HG02759 (cell line): ENCODE measurements at regions not wholly inside any gene's neighbourhood (a gene's known extent, or its start where the extent isn't known, plus 50 kb on each side); places are given as distances from the start of the nearest gene placed in this dataset.

Source experiments
- ATAC-seq: cut with Tn5 transposase; IDR thresholded peaks from one replicate; pipeline ENCODE4 v1.9.1; 2021; ENCODE audit warnings: mild to moderate bottlenecking, moderate library complexity; ENCODE audit not compliant: unreplicated experiment

GRCh38 chr3:459311-459670 is 262.7 kb downstream of the CHL1 start:
- no peak for ATAC-seq

GRCh38 chr3:461006-461405 is 264.4 kb downstream of the CHL1 start:
- ATAC-seq = no peak

GRCh38 chr3:462851-463250 is 266.3 kb downstream of the CHL1 start:
- ATAC-seq = no peak

- peak; percentile 97 for ATAC-seq
Observed at GRCh38 chr3:463252-464192, 267.0 kb downstream of the CHL1 start.

GRCh38 chr3:464255-464654 is 267.7 kb downstream of the CHL1 start:
- no peak for ATAC-seq

GRCh38 chr3:468172-468571 is 271.6 kb downstream of the CHL1 start:
- ATAC-seq = peak; percentile 39

GRCh38 chr3:473033-473800 is 276.7 kb downstream of the CHL1 start:
- peak; percentile 48 for ATAC-seq

GRCh38 chr3:474828-475227 is 278.3 kb downstream of the CHL1 start:
- no peak for ATAC-seq

- no peak for ATAC-seq
Observed at GRCh38 chr3:480070-480469, 283.5 kb downstream of the CHL1 start.

GRCh38 chr3:481111-481510 is 284.5 kb downstream of the CHL1 start:
- no peak for ATAC-seq

GRCh38 chr3:481680-482079 is 285.1 kb downstream of the CHL1 start:
- peak; percentile 48 for ATAC-seq

GRCh38 chr3:482479-482878 is 285.9 kb downstream of the CHL1 start:
- no peak for ATAC-seq

GRCh38 chr3:484341-484740 is 287.8 kb downstream of the CHL1 start:
- no peak for ATAC-seq

- no peak for ATAC-seq
Observed at GRCh38 chr3:487614-488013, 291.1 kb downstream of the CHL1 start.

GRCh38 chr3:492586-493316 is 296.2 kb downstream of the CHL1 start:
- ATAC-seq = no peak

GRCh38 chr3:494190-494589 is 297.6 kb downstream of the CHL1 start:
- no peak for ATAC-seq

GRCh38 chr3:498487-498886 is 301.9 kb downstream of the CHL1 start:
- no peak for ATAC-seq

GRCh38 chr3:499001-499761 is 302.6 kb downstream of the CHL1 start:
- ATAC-seq = no peak

GRCh38 chr3:502486-502885 is 305.9 kb downstream of the CHL1 start:
- ATAC-seq = no peak

- no peak for ATAC-seq
Observed at GRCh38 chr3:513301-513700, 316.7 kb downstream of the CHL1 start.

GRCh38 chr3:514192-514591 is 317.6 kb downstream of the CHL1 start:
- no peak for ATAC-seq
